ENCODE measurements at regions not wholly inside any gene's neighbourhood (a gene's known extent, or its start where the extent isn't known, plus 50 kb on each side); places are given as distances from the start of the nearest gene placed in this dataset.

- no peak for TF ChIP-seq CTCF (IDR thresholded peaks at IDR 0.05)
- TF ChIP-seq POLR2A (IDR thresholded peaks at IDR 0.05), result no peak
Observed at GRCh38 chr5:104512063-104512825, 949.7 kb upstream of the NUDT12 start.
